Activated gamma-delta T cell treated with Interleukin-2 at 50 U/mL for 16 hours (primary cell): ENCODE measurements at regions not wholly inside any gene's neighbourhood (a gene's known extent, or its start where the extent isn't known, plus 50 kb on each side); places are given as distances from the start of the nearest gene placed in this dataset.
"Not testable (repeated sequence)": the region's sequence is repeated elsewhere in the genome, so short reads cannot be mapped to it uniquely, and the experiment has no call there.

Experiments
- DNase-seq: peaks from one replicate; pipeline ENCODE4 v3.0.0-alpha.2; 2020

DNA sequence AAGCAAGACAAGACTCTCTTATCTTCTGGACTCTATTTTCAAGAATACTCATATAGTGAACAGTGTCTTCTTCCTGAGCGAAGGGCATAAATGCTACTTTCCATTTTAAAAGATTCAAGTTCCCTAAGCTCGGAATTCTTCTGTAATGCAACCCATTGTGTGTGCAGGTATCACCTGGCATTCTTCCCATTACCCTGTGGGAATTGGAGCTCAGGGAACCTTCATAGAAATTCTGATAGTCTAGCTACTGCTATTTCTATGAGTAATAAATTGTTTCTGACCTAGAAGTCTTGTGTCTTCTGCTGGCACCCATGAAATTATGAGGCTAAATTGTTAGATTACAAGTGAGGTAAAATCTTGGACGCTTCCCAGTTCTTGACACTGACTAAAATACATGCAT, 324.1 kb upstream of the DIPK2B start:
- DNase-seq = no peak

- no peak for DNase-seq
These were observed 323.6 kb upstream of the DIPK2B start for GRCh38 chrX:45524296-45524695.

DNA sequence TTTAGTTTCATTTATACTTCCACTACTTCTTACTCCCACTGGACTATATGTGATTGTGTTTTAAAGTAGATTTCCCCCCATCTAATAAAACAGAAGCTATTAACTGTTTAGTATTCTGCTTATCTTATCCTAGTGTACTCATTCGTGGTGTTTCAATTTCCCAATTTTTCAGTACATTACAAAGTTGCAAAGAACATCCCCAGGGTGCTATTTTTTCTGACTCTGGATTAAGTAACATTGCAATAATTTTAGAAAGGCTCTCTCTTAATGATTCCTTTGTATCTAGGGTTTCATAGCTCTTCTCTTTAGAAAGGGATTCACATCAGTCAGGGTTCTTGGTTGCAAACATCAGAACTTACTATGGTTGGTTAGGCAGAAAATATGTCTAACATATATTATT, 317.9 kb upstream of the DIPK2B start:
- DNase-seq = no peak

- DNase-seq = no peak
These were observed 316.7 kb upstream of the DIPK2B start for GRCh38 chrX:45517090-45517973.

DNA sequence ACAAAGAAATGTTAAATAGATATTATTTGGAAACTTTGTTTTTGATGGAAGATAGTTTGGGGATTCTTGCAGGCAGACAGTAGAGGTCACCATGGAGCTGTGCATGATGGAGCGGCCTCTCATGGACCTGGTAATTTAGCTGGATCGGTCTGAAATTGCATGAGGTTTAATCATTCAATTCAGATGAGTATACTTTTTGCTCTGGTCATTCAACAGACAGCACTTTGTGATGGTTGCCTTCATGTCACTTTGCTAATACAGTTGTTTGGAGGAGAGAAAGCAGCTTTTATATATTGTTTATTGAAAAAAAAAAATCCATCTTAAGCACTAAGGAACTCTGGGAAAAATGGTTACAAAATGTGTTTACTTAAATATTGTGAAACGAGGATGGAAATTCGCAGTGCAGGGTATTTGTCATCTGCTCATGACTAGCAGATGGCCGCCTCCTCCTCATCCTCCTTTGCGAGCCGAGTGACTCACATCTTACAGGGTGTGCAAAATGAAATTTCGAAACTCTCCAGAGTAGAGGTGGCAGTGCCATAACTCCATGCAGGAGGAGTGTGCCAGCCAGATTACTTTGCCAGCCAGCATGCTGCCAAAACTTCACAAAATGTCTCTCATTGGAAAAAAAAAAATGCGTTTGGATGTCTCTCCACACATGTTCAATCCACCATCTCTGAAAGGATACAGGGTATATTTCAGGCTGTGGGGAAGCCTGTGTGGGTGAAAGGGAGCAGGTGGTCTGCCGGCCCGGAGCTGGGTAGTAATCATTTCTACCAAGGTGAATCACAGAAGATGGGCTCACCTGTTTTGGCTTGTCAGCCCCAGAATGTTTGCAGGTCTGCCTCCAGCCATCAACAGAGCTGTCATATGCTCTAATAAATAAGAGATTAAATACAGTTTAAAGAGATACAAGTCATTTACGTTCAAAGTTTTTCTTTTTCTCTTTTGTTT, 314.9 kb upstream of the DIPK2B start:
- DNase-seq = peak; percentile 12

- DNase-seq = no peak
These were observed 312.4 kb upstream of the DIPK2B start for GRCh38 chrX:45513042-45513441.

DNA sequence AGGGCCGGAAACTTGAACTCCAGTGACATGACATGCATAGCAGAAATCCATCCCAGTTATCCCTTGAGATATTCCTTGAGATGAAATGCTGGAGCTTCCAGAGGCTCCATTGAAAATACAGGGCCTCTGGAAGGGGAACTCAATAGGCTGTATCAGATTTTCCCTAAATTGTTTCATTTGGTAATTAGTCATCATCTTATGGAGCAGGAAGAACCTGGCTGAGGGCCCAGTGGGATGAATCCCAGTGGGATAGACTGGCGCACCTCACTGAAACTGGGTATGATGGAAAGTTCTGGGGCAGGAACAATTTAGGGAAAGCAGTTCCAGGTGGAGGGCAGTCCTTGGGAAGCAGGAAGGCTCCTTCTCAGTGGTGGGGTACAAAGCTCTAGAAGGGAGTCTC, 307.8 kb upstream of the DIPK2B start:
- no peak for DNase-seq

DNA sequence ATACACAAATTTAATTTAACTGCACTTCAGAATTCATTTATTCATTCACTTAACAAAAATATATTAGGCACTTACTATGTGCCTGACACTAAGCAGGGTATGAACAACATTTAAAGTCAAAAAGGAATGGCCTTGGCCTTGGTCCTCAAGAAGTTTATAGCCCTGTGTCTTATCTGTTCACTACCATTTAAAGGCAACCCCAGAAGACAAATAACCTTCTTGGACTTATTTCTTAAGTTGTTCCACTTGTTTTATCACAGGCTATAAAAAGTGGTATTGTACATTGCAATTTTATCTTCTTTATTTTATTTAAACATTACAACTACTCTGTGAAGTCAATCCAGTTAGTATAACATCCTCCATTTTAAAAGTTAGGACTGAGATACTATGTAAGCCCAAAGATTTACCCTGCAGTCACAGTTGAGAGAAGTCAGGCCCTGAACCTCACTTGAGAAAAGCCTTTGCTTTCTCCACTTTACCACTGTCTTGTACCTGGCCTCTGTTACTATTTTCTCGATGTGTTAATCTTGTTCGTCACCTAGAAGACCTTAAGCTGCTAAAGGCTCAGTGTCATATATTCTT, 305.6 kb upstream of the DIPK2B start:
- no peak for DNase-seq

DNA sequence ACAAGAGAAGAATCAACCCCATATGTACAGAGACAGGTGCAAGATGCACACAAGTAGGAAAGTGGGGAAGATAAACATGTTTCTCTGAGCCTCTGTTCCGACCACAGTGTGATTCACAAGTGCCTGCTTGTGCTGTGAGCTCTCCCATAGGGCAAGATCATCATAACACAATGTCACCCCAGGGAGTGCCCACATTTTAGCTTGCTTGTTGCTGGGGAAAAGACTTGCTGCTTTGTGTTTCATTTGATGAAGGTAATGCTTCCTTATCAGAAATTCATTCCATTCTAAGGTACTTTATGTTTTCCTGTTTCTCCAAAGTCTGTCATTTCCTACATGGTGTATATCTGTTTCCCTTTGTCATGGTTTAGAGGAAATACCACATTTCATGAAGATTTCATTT, 304.5 kb upstream of the DIPK2B start:
- DNase-seq = no peak

DNA sequence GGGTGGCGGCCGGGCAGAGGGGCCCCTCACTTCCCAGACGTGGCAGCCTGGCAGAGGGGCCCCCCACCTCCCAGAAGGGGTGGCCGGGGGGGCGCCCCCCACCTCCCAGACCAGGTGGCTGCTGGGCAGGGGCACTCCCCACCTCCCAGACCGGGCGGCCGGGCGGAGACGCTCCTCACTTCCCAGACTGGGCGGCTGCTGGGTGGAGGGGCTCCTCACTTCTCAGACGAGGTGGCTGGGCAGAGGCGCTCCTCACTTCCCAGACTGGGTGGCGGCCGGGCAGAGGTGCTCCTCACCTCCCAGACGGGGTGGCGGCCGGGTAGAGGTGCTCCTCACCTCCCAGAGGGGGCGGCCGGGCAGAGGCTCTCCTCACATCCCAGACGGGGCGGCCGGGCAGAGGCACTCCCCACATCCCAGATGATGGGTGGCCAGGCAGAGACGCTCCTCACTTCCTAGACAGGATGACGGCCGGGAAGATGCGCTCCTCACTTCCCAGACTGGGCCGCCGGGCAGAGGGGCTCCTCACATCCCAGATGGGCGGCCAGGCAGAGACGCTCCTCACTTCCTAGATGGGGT, 303.2 kb upstream of the DIPK2B start:
- peak; percentile 4 for DNase-seq

DNA sequence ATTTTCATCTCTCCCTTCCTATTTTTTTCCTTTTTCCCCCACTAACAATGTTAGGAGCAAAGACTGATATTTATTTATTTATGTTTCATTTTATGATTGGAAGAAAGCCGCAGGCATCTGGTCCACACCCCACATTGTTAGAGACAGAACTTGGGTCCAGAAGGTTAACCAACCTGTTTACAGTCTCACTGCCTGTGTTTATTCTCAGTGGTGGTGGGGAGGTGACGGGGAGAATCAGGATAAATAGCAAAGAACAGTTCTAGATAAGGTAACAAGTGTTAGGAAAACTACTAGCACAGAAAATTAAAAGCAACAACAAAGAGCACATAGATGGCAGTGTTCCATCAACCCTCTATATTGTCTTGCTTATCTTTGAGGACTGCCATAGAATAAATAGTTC, 301.7 kb upstream of the DIPK2B start:
- DNase-seq = no peak

DNA sequence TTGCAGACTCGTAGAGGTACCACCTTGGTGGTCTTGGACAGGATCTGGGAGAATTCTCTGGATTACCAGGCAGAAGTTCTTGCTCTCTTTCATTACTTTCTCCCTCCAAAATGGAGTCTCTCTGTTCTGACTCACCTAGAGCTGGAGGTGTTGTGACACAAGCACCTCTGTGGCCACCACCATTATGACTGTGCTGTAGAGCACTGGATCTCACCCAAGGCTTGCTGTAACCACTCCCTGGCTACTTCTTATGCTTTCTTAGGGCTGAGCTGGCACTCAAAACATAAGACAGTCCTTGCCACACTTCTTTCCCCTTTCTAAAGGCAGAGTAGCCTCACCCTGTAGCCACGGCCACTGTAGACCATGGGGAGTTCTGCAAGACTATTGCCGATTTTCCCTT, 296.6 kb upstream of the DIPK2B start:
- DNase-seq = no peak

- no peak for DNase-seq
These were observed 285.0 kb upstream of the DIPK2B start for GRCh38 chrX:45485719-45486118.

GRCh38 chrX:45479835-45480422, 279.3 kb upstream of the DIPK2B start:
- DNase-seq = no peak

GRCh38 chrX:45479196-45479834, 278.6 kb upstream of the DIPK2B start:
- no peak for DNase-seq

- no peak for DNase-seq
These were observed 272.3 kb upstream of the DIPK2B start for GRCh38 chrX:45472968-45473367.

DNA sequence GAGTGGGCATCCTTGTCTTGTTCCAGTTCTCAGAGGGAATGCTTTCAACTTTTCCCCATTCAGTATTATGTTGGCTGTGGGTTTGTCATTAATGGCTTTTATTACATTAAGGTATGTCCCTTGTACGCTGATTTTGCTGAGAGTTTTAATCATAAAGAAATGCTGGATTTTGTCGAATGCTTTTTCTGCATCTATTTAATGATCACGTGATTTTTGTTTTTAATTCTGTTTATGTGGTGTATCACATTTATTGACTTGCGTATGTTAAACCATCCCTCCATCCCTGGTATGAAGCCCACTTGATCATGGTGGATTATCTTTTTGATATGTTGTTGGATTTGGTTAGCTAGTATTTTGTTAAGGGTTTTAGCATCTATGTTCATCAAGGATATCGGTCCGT, 266.9 kb upstream of the DIPK2B start:
- not testable (repeated sequence) for DNase-seq

DNA sequence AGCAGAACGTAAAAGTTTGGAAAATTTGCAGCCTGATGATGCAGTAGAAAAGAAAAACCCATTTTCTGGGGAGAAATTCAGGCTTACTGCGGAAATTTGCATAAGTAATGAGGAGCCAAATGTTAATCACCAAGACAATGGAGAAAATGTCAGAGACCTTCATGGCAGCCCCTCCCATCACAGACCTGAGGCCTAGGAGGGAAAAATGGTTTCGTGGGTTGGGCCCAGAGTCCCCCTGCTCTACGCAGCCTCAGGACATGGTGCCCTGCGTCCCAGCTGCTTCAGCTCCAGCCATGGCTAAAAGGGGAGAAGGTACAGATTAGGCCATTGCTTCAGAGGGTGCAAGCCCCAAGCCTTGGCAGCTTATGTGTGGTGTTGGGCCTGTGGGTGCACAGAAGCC, 255.1 kb upstream of the DIPK2B start:
- DNase-seq = not testable (repeated sequence)

GRCh38 chrX:45454290-45454689, 253.6 kb upstream of the DIPK2B start:
- DNase-seq = no peak

GRCh38 chrX:45449982-45450381, 249.3 kb upstream of the DIPK2B start:
- no peak for DNase-seq

GRCh38 chrX:45447995-45448394, 247.3 kb upstream of the DIPK2B start:
- no peak for DNase-seq

DNA sequence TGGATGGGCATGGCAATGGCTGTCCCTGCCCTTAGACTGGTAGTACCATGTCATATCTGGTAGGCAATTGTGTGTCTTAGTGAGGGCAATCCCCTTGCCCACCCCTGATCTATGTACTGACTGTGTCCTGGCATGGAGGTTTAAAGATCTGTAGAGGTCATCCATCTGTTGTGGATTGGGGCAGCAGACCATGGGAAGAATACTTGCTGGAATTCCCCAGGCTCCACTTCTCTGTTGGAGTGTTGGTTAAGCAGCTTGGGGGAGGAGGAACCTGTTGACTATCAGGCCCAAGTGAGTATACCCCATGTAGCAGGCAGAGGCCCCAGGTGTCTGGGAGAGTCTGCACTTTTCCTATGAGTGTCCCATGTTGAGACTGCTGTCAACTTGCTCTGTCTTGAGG, 246.7 kb upstream of the DIPK2B start:
- DNase-seq = no peak
